D721Med (cell line): ENCODE measurements at regions not wholly inside any gene's neighbourhood (a gene's known extent, or its start where the extent isn't known, plus 50 kb on each side); places are given as distances from the start of the nearest gene placed in this dataset.
"Not testable (repeated sequence)": the region's sequence is repeated elsewhere in the genome, so short reads cannot be mapped to it uniquely, and the experiment has no call there.

Experiments used
- DNase-seq: peaks from one replicate; pipeline ENCODE4 v3.0.0; 2011; ENCODE audit warnings: low spot score; ENCODE audit not compliant: insufficient read length
- FAIRE-seq: peaks from 2 replicates; lab custom pipeline; 2011; peaks lifted over from hg19 to GRCh38; lab: Jason Lieb, UNC
- TF ChIP-seq, protein P1 (sequence below): IDR thresholded peaks from 2 replicates; pipeline ENCODE4 v1.5.1; 2012; ENCODE audit warnings: mild to moderate bottlenecking, control low read depth; ENCODE audit not compliant: insufficient read depth; ENCODE audit errors: missing control alignments

GRCh38 chr17:30600830-30601494 lies 123.8 kb downstream of the GOSR1 start:
- FAIRE-seq (no peak), DNase-seq (no peak)
- TF ChIP-seq, protein P1, sequence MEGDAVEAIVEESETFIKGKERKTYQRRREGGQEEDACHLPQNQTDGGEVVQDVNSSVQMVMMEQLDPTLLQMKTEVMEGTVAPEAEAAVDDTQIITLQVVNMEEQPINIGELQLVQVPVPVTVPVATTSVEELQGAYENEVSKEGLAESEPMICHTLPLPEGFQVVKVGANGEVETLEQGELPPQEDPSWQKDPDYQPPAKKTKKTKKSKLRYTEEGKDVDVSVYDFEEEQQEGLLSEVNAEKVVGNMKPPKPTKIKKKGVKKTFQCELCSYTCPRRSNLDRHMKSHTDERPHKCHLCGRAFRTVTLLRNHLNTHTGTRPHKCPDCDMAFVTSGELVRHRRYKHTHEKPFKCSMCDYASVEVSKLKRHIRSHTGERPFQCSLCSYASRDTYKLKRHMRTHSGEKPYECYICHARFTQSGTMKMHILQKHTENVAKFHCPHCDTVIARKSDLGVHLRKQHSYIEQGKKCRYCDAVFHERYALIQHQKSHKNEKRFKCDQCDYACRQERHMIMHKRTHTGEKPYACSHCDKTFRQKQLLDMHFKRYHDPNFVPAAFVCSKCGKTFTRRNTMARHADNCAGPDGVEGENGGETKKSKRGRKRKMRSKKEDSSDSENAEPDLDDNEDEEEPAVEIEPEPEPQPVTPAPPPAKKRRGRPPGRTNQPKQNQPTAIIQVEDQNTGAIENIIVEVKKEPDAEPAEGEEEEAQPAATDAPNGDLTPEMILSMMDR = no peak

DNA sequence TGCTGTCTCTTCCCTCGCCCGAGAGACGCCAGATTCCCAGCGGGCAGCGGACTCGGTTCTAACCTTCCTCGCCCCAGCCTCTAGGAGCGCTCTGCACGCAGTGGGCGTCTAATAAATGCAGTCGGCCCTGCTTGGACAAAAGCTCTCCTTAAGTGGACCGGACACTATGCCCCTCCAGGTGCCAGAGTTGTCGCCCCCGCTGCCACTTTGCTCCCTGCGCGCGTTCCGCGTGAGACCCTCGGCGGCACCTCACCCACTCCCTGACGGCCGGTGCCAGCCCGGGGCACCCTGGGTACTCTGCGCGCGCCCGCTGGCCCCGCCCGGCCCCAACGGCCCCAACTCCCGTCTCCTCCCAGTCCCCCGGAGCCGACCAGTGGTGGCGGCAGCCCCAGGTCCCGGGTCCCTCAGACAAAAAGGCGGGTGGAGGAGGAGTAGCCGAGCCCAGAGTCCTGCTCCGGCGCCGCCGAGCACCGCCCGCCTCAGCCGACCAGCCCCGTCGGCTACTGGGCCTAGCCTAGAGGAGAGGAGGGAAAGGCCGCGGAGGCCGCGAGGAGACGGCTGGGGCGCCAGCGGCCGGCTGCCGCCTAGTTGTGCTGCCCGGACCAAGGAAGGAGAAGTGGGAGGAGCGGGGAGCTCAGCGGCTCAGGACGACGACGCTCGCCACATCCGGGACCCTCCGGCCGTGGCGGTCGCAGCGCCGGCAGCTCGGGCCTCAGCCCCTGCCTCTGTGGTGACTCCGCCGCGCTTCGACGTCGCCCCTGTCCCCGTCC lies 123.0 kb downstream of the GOSR1 start:
- DNase-seq (peak; percentile 61), FAIRE-seq (no peak)
- TF ChIP-seq, protein P1 = peak; percentile 41

DNA sequence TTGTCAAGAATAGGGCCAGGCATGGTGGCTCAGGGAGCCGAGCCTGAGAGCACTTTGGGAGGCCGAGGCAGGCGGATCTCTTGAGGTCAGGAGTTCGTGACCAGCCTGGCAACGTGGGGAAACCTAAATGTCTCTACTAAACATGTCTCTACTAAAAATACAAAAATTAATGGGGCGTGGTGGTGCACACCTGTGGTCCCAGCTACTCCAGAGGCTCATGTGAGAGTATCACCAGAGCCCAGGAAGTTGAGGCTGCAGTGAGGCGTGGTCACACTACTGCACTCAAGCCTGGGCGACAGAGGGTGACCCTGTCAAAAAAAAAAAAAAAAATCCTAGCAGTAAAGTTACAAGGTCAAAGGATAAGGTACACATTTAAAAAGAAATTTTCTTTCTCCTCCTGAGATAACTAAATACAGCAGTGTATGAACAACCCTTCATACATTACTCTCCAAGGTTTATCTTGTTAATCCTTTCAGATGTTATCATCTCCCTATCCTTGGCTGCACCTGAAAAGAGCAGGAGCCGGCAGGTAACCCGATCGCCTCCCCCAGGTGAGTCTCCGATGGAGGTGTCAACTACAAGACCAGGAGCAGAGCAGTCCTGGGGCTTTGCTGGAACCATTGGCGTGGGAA lies 122.3 kb downstream of the GOSR1 start:
- TF ChIP-seq, protein P1 = no peak
- no peak for FAIRE-seq
- no peak for DNase-seq

DNA sequence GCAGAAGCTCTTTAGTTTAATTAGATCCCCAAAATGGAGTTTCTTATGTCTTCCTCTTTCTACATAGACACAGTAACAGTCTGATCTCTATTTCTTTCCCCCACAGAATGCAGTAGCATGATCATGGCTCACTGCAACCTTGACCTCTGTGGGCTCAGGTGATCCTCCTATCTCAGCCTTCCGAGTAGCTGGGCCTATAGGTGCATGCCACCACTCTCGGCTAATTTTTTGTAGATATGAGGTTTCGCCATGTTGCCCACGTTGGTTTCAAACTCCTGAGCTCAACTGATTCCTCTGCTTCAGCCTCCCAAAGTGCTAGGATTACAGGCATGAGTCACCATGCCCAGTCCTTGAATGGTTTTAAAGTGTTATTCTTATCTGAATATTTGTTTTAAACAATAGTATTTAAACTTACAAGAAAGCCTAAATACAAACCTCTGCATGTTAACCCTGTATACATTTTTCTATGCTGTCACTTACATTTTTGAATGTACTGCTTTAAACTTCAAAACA lies 120.6 kb downstream of the GOSR1 start:
- TF ChIP-seq, protein P1 = no peak
- DNase-seq (no peak), FAIRE-seq (no peak)

DNA sequence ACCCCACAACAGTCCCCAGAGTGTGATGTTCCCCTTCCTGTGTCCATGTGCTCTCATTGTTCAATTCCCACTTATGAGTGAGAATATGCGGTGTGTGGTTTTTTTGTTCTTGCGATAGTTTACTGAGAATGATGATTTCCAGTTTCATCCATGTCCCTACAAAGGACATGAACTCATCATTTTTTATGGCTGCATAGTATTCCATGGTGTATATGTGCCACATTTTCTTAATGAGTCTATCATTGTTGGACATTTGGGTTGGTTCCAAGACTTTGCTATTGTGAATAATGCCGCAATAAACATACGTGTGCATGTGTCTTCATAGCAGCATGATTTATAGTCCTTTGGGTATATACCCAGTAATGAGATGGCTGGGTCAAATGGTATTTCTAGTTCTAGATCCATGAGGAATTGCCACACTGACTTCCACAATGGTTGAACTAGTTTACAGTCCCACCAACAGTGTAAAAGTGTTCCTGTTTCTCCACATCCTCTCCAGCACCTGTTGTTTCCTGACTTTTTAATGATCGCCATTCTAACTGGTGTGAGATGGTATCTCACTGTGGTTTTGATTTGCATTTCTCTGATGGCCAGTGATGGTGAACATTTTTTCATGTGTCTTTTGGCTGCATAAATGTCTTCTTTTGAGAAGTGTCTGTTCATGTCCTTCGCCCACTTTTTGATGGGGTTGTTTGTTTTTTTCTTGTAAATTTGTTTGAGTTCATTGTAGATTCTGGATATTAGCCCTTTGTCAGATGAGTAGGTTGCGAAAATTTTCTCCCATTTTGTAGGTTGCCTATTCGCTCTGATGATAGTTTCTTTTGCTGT lies 120.0 kb downstream of the GOSR1 start:
- not testable (repeated sequence) for DNase-seq, FAIRE-seq

- not testable (repeated sequence) for FAIRE-seq, DNase-seq
These were observed 117.8 kb downstream of the GOSR1 start for GRCh38 chr17:30594953-30595371.

- DNase-seq (no peak), FAIRE-seq (no peak)
- TF ChIP-seq, protein P1 = no peak
These were observed 117.2 kb downstream of the GOSR1 start for GRCh38 chr17:30594223-30594952.
